ENCODE measurements at regions not wholly inside any gene's neighbourhood (a gene's known extent, or its start where the extent isn't known, plus 50 kb on each side); places are given as distances from the start of the nearest gene placed in this dataset.
"Not testable (repeated sequence)": the region's sequence is repeated elsewhere in the genome, so short reads cannot be mapped to it uniquely, and the experiment has no call there.

DNA sequence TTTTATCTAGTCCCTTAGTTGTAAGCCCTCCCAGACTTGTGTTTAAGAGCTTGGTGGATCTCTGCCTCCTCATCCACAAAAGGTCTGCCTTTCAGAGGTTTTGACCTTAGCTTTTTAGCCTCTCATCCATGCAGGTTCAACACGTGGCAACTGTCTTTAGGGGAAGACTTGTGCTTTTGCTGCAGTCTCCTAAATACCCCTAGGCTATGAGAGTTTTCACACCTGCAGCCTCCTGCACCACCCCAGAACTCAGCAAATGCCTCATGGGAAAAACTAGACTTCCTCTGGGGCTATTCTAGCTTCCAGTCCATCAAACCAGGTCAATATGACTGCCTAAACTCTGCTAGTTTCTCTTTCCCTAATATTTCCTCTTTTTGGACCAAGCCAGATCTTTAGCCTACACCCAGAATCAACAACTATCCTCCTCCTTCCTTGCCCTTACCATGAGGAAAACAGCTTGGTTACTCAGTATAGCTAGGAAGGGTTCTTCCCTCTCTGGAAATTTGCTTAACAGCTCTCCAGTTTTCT lies 132.3 kb upstream of the RIOK3 start:
- DNase-seq (ENCODE audit: low read depth), result no peak
- no peak overlapping the region for H3K4me3 ChIP-seq (ENCODE audit: control insufficient read depth, low read depth, low read length)
- TF ChIP-seq, protein P1, sequence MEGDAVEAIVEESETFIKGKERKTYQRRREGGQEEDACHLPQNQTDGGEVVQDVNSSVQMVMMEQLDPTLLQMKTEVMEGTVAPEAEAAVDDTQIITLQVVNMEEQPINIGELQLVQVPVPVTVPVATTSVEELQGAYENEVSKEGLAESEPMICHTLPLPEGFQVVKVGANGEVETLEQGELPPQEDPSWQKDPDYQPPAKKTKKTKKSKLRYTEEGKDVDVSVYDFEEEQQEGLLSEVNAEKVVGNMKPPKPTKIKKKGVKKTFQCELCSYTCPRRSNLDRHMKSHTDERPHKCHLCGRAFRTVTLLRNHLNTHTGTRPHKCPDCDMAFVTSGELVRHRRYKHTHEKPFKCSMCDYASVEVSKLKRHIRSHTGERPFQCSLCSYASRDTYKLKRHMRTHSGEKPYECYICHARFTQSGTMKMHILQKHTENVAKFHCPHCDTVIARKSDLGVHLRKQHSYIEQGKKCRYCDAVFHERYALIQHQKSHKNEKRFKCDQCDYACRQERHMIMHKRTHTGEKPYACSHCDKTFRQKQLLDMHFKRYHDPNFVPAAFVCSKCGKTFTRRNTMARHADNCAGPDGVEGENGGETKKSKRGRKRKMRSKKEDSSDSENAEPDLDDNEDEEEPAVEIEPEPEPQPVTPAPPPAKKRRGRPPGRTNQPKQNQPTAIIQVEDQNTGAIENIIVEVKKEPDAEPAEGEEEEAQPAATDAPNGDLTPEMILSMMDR (conservative IDR thresholded peaks at IDR 0.05; ENCODE audit: control insufficient read depth, insufficient read depth, low read depth, low read length), result no peak

DNA sequence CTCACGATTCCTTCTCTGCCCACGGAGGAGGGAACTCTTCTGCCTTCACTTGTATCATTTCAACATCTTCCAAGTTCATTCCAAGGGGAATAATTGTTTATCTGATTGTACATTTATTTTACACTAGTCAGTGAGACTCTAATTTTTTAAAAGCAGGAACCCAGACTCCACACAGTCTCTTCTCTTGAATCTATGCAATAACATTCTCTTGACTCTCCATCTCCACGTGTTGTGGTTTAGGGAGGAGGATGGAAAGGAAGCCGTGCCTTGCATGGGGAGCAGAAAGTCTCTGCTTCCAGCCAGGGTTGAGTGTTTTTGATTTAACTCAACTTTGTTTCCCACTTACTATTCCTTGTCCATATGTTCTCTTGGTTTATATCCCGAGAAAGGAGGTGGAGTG lies 131.1 kb upstream of the RIOK3 start:
- H3K4me3 ChIP-seq (ENCODE audit: control insufficient read depth, low read depth, low read length), result no peak overlapping the region
- TF ChIP-seq, protein P1 (conservative IDR thresholded peaks at IDR 0.05; ENCODE audit: control insufficient read depth, insufficient read depth, low read depth, low read length), result no peak
- peak; percentile 20 for DNase-seq (ENCODE audit: low read depth)

DNA sequence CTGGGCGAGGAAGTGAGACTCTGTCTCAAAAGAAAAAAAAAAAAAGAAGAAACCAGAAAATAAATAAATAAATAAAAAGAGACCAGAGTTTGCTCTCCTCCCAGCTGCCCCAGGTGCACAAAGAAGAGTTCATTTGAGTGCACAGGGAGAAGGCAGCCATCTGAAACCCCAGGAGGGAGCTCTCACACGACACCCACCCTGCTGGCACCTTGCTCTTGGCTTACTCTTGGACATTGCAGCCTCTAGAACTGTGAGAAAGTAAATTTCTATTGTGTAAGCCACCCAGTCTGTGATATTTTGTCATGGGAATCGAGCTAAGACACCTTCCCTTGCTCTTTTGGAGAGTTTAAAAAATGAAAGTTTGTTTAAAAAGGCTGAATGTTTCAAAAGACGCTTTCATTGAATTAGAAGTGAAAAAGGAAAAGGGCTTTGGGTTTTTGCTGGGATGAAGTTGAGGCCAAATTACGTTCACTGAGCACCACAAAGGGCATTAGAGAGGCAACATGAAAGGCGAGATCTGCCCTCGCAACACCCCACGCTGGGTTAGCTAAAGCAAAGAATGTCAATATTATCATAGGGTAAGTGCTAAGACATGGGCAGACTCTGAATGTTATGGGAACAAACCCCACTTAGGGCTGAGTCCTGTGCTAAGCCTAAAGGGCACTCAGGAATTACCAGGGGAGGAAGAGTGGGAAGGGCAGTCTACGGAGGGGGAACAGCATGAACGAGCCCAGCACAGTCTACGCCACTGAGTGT lies 128.9 kb upstream of the RIOK3 start:
- no peak overlapping the region for H3K4me3 ChIP-seq (ENCODE audit: control insufficient read depth, low read depth, low read length)
- TF ChIP-seq, protein P1 (conservative IDR thresholded peaks at IDR 0.05; ENCODE audit: control insufficient read depth, insufficient read depth, low read depth, low read length), result no peak
- no peak for DNase-seq (ENCODE audit: low read depth)

DNA sequence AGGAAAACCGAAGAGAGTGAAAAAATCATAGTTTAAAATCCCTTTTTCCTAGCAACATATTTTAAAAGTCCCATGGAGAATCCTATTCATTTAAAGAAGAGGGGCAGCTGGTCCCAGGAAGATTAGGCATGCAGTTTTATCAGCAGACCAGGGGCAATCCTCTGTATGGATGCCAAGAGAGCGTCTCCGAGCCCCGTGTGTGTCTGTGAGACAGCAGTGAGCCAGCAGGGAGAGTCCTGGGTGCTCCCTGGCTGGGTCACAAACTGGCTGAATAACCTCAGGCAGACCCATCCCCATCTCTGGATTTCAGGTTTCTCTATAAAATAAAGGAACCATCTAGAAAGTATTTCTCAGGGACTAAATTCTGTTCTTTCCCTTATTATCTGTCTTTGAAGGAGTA lies 128.2 kb upstream of the RIOK3 start:
- TF ChIP-seq, protein P1 (conservative IDR thresholded peaks at IDR 0.05; ENCODE audit: control insufficient read depth, insufficient read depth, low read depth, low read length), result no peak
- no peak for DNase-seq (ENCODE audit: low read depth)
- no peak overlapping the region for H3K4me3 ChIP-seq (ENCODE audit: control insufficient read depth, low read depth, low read length)

DNA sequence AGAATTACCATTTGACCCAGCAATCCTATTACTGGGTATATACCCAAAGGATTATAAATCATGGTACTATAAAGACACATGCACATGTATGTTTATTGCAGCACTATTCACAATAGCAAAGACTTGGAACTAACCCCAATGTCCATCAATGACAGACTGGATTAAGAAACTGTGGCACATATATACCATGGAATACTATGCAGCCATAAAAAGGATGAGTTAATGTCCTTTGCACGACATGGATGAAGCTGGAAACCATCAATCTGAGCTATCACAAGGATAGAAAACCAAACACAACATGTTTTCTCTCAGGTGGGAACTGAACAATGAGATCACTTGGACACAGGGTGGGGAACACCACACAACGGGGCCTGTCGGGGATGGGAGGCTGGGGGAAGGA lies 123.4 kb upstream of the RIOK3 start:
- DNase-seq (ENCODE audit: low read depth); H3K4me3 ChIP-seq (ENCODE audit: control insufficient read depth, low read depth, low read length): not testable (repeated sequence)

DNA sequence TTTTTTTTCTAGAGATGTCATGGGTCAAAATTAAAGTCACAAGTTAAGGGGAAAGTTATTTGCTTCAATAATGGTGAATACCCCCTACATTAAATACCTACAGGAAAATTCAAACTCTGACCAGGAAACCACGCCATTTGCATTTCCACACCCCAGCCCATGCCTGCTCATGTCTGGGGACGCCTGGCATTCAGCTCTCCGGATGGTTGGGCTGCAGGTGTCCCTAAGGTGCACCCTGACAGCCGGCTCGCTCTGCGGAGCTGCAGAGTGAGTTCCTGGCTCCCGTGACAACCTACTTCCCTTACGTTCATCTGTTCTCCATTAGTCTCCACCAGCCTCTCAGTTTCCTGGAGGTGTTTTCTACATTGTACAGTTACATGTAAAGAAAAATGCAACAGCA lies 122.7 kb upstream of the RIOK3 start:
- TF ChIP-seq, protein P1 (conservative IDR thresholded peaks at IDR 0.05; ENCODE audit: control insufficient read depth, insufficient read depth, low read depth, low read length), result no peak
- no peak for DNase-seq (ENCODE audit: low read depth)

DNA sequence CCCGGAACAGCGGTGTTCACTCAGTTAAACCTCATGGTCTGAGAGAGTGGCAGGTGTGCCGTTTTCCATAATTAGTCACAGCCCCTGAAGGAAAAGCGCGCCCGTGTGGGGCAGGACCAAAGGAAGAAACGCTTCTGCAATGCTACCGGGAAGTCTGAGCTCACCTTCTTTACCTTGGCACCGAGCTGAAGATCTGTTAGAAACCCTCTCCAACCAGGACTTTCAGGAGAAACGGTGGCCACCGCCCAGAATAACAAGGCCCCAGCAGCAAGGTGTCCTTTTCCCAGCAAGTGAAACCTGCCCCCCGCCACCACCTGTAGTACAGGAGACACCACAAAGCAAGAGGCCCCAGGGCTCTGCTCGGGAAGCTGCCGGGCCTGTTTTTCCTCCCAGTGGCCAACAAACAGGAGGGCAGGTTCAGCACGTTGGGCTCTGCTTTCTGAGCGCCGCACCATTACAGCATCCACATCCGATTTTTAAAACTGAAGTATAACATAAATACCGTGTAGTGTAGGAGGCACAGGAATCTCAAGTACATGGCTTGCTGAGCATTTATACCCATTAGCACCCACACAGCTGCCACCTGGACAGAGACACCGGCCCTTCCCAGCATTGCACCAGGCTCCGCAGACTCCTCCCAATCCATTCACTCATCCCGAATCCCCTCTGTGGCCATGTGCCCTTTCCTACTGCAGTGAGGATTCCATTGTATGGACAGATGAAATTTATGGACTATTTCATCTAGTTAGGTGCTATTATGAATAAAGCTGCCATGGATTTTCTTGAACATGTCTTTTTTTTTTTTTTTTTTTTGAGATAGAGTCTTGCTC lies 121.8 kb upstream of the RIOK3 start:
- H3K4me3 ChIP-seq (ENCODE audit: control insufficient read depth, low read depth, low read length), result no peak overlapping the region
- TF ChIP-seq, protein P1 (conservative IDR thresholded peaks at IDR 0.05; ENCODE audit: control insufficient read depth, insufficient read depth, low read depth, low read length), result no peak
- no peak for DNase-seq (ENCODE audit: low read depth)

More for the DNA sequence above, 122.7 kb upstream of the RIOK3 start:
- H3K4me3 ChIP-seq (ENCODE audit: control insufficient read depth, low read depth, low read length), result no peak overlapping the region
